ENCODE measurements at regions not wholly inside any gene's neighbourhood (a gene's known extent, or its start where the extent isn't known, plus 50 kb on each side); places are given as distances from the start of the nearest gene placed in this dataset.

- no peak overlapping the region for H3K27ac ChIP-seq (ENCODE audit: low read depth in 2 of 2, low read length in 2 of 2)
- TF ChIP-seq CTCF (IDR thresholded peaks at IDR 0.05; ENCODE audit: borderline replicate concordance, extremely low read depth, insufficient read depth): no peak
- H3K9ac ChIP-seq (ENCODE audit: low read length in 3 of 3): no peak overlapping the region
- no peaks in the 10 kb centered on the region for H3K36me3 ChIP-seq (ENCODE audit: control insufficient read depth in 2 of 3, insufficient read depth in 3 of 3, low read length in 3 of 3)
- H3K4me1 ChIP-seq (ENCODE audit: control insufficient read depth in 2 of 3, insufficient read depth in 2 of 3, low read depth in 1 of 3, low read length in 3 of 3): peaks cover 0 to 10% (median 3%) of the 10 kb centered on the region in 3 donors
- no peaks in the 10 kb centered on the region for H3K27me3 ChIP-seq (ENCODE audit: control insufficient read depth, insufficient read depth, low read length)
- H3K9me3 ChIP-seq (ENCODE audit: control insufficient read depth in 2 of 3, insufficient read depth in 1 of 3, low read length in 3 of 3): no peaks in the 10 kb centered on the region
- intact Hi-C loops (cut with DNase I): no loop called here
- FAIRE-seq: no peak
- H3K4me3 ChIP-seq (ENCODE audit: low read length in 3 of 3): no peak overlapping the region
- no peak for DNase-seq
Observed at GRCh38 chr5:93076096-93076495, 504.9 kb downstream of the NR2F1-AS1 start.

- no peak overlapping the region for H3K27ac ChIP-seq (ENCODE audit: low read depth in 2 of 2, low read length in 2 of 2)
- no peak for TF ChIP-seq CTCF (IDR thresholded peaks at IDR 0.05; ENCODE audit: borderline replicate concordance, extremely low read depth, insufficient read depth)
Observed at GRCh38 chr5:93073547-93073946, 507.5 kb downstream of the NR2F1-AS1 start.

GRCh38 chr5:93072831-93073459 is 508.1 kb downstream of the NR2F1-AS1 start:
- no peak for TF ChIP-seq CTCF (IDR thresholded peaks at IDR 0.05; ENCODE audit: borderline replicate concordance, extremely low read depth, insufficient read depth)
- H3K4me1 ChIP-seq (ENCODE audit: control insufficient read depth in 2 of 3, insufficient read depth in 2 of 3, low read depth in 1 of 3, low read length in 3 of 3): no peaks in the 10 kb centered on the region
- H3K27me3 ChIP-seq (ENCODE audit: control insufficient read depth, insufficient read depth, low read length): no peaks in the 10 kb centered on the region
- no peak overlapping the region for H3K27ac ChIP-seq (ENCODE audit: low read depth in 2 of 2, low read length in 2 of 2)
- intact Hi-C loops (cut with DNase I): no loop called here
- H3K36me3 ChIP-seq (ENCODE audit: control insufficient read depth in 2 of 3, insufficient read depth in 3 of 3, low read length in 3 of 3): no peaks in the 10 kb centered on the region
- H3K4me3 ChIP-seq (ENCODE audit: low read length in 3 of 3): no peak overlapping the region
- no peak overlapping the region for H3K9ac ChIP-seq (ENCODE audit: low read length in 3 of 3)
- FAIRE-seq (no peak), DNase-seq (no peak)
- H3K9me3 ChIP-seq (ENCODE audit: control insufficient read depth in 2 of 3, insufficient read depth in 1 of 3, low read length in 3 of 3): no peaks in the 10 kb centered on the region

More at GRCh38 chr5:93073547-93073946, 507.5 kb downstream of the NR2F1-AS1 start:
- intact Hi-C loops (cut with DNase I): no loop called here
- Histone ChIP-seq H3K9me3 (ENCODE audit: control insufficient read depth in 2 of 3, insufficient read depth in 1 of 3, low read length in 3 of 3) (no peaks in the 10 kb centered on the region), H3K27me3 (ENCODE audit: control insufficient read depth, insufficient read depth, low read length) (no peaks in the 10 kb centered on the region), H3K9ac (ENCODE audit: low read length in 3 of 3) (no peak overlapping the region), H3K4me3 (ENCODE audit: low read length in 3 of 3) (no peak overlapping the region), H3K36me3 (ENCODE audit: control insufficient read depth in 2 of 3, insufficient read depth in 3 of 3, low read length in 3 of 3) (no peaks in the 10 kb centered on the region), H3K4me1 (ENCODE audit: control insufficient read depth in 2 of 3, insufficient read depth in 2 of 3, low read depth in 1 of 3, low read length in 3 of 3) (peaks cover 0 to 4% (median under 1%) of the 10 kb centered on the region in 3 donors)
- DNase-seq (no peak), FAIRE-seq (no peak)

GRCh38 chr5:93071710-93072109 is 509.3 kb downstream of the NR2F1-AS1 start:
- no peaks in the 10 kb centered on the region for H3K27me3 ChIP-seq (ENCODE audit: control insufficient read depth, insufficient read depth, low read length)
- TF ChIP-seq CTCF (IDR thresholded peaks at IDR 0.05; ENCODE audit: borderline replicate concordance, extremely low read depth, insufficient read depth): no peak
- H3K36me3 ChIP-seq (ENCODE audit: control insufficient read depth in 2 of 3, insufficient read depth in 3 of 3, low read length in 3 of 3): no peaks in the 10 kb centered on the region
- no peak overlapping the region for H3K4me3 ChIP-seq (ENCODE audit: low read length in 3 of 3)
- no peak for FAIRE-seq
- no peak overlapping the region for H3K27ac ChIP-seq (ENCODE audit: low read depth in 2 of 2, low read length in 2 of 2)
- intact Hi-C loops (cut with DNase I): no loop called here
- H3K9ac ChIP-seq (ENCODE audit: low read length in 3 of 3): no peak overlapping the region
- H3K4me1 ChIP-seq (ENCODE audit: control insufficient read depth in 2 of 3, insufficient read depth in 2 of 3, low read depth in 1 of 3, low read length in 3 of 3): no peaks in the 10 kb centered on the region
- no peak for DNase-seq
- no peaks in the 10 kb centered on the region for H3K9me3 ChIP-seq (ENCODE audit: control insufficient read depth in 2 of 3, insufficient read depth in 1 of 3, low read length in 3 of 3)
